Eye (tissue), 1 donor: ENCODE measurements at regions not wholly inside any gene's neighbourhood (a gene's known extent, or its start where the extent isn't known, plus 50 kb on each side); places are given as distances from the start of the nearest gene placed in this dataset.
"Not testable (repeated sequence)": the region's sequence is repeated elsewhere in the genome, so short reads cannot be mapped to it uniquely, and the experiment has no call there.

Experiments used
- DNase-seq: peaks from one replicate; pipeline ENCODE4 v3.0.0-alpha.2; 2015

GRCh38 chr17:36849020-36849419 is 88.3 kb upstream of the LHX1 start:
- not testable (repeated sequence) for DNase-seq

GRCh38 chr17:36849871-36850348 is 87.4 kb upstream of the LHX1 start:
- DNase-seq = peak; percentile 31

- no peak for DNase-seq
These were observed 86.5 kb upstream of the LHX1 start for GRCh38 chr17:36850790-36851189.

- DNase-seq = no peak
These were observed 86.0 kb upstream of the LHX1 start for GRCh38 chr17:36851250-36851649.

GRCh38 chr17:36852478-36852877 is 84.8 kb upstream of the LHX1 start:
- DNase-seq = not testable (repeated sequence)

- DNase-seq = no peak
These were observed 82.3 kb upstream of the LHX1 start for GRCh38 chr17:36854982-36855381.

- no peak for DNase-seq
These were observed 81.8 kb upstream of the LHX1 start for GRCh38 chr17:36855459-36855858.

- DNase-seq = no peak
These were observed 81.1 kb upstream of the LHX1 start for GRCh38 chr17:36856222-36856621.

GRCh38 chr17:36856903-36857381 is 80.3 kb upstream of the LHX1 start:
- no peak for DNase-seq

- DNase-seq = no peak
These were observed 79.6 kb upstream of the LHX1 start for GRCh38 chr17:36857698-36858097.

GRCh38 chr17:36858119-36859002 is 78.9 kb upstream of the LHX1 start:
- DNase-seq = no peak

- DNase-seq = no peak
These were observed 78.3 kb upstream of the LHX1 start for GRCh38 chr17:36859003-36859300.

- no peak for DNase-seq
These were observed 77.6 kb upstream of the LHX1 start for GRCh38 chr17:36859706-36860105.

- no peak for DNase-seq
These were observed 75.7 kb upstream of the LHX1 start for GRCh38 chr17:36861531-36861930.

GRCh38 chr17:36862116-36862920 is 75.0 kb upstream of the LHX1 start:
- DNase-seq = no peak

- no peak for DNase-seq
These were observed 74.1 kb upstream of the LHX1 start for GRCh38 chr17:36863131-36863530.

GRCh38 chr17:36863676-36864612 is 73.3 kb upstream of the LHX1 start:
- no peak for DNase-seq

- DNase-seq = no peak
These were observed 72.3 kb upstream of the LHX1 start for GRCh38 chr17:36864827-36865430.

GRCh38 chr17:36867716-36868341 is 69.4 kb upstream of the LHX1 start:
- no peak for DNase-seq

- DNase-seq = no peak
These were observed 68.5 kb upstream of the LHX1 start for GRCh38 chr17:36868777-36869176.

GRCh38 chr17:36869441-36869840 is 67.8 kb upstream of the LHX1 start:
- no peak for DNase-seq
